ENCODE measurements at regions not wholly inside any gene's neighbourhood (a gene's known extent, or its start where the extent isn't known, plus 50 kb on each side); places are given as distances from the start of the nearest gene placed in this dataset.

GRCh38 chr3:111303760-111304159, 232.1 kb downstream of the NECTIN3 start:
- TF ChIP-seq EZH2 (IDR thresholded peaks at IDR 0.05; ENCODE audit: low read length) (no peak), CTCF (optimal IDR thresholded peaks at IDR 0.05 in 1 of 3, IDR thresholded peaks at IDR 0.05 in 1 of 3, conservative IDR thresholded peaks at IDR 0.05 in 1 of 3; ENCODE audit: extremely low read depth in 1 of 3, insufficient read depth in 2 of 3, low read length in 3 of 3) (no peak)
- FAIRE-seq, result no peak
- no peaks in the 10 kb centered on the region for H3K79me2 ChIP-seq (ENCODE audit: control insufficient read depth, insufficient read depth, low read length)
- H3K36me3 ChIP-seq (ENCODE audit: control insufficient read depth in 2 of 2, extremely low read depth in 1 of 2, insufficient read depth in 2 of 2, low read length in 2 of 2), result no peaks in the 10 kb centered on the region
- no peak overlapping the region for H2AFZ ChIP-seq (ENCODE audit: control insufficient read depth, low read length)
- H4K20me1 ChIP-seq (ENCODE audit: control insufficient read depth, extremely low read depth, insufficient read depth, low read length), result no peaks in the 10 kb centered on the region
- no peak overlapping the region for H3K4me2 ChIP-seq (ENCODE audit: control insufficient read depth, extremely low read depth, insufficient read depth, low read depth, low read length)
- H3K4me1 ChIP-seq (ENCODE audit: control insufficient read depth, extremely low read depth, insufficient read depth, low read length), result no peaks in the 10 kb centered on the region
- H3K27ac ChIP-seq (ENCODE audit: control insufficient read depth, insufficient read depth, low read length), result no peak overlapping the region
- H3K9me1 ChIP-seq (ENCODE audit: control insufficient read depth, extremely low read depth, insufficient read depth, low read length), result no peaks in the 10 kb centered on the region
- H3K9ac ChIP-seq (ENCODE audit: control insufficient read depth, extremely low read depth, insufficient read depth, low read length), result no peak overlapping the region
- no peak for DNase-seq (ENCODE audit: low read depth, low spot score)
- H3K4me3 ChIP-seq (ENCODE audit: control insufficient read depth in 2 of 3, extremely low read depth in 1 of 3, insufficient read depth in 2 of 3, low read depth in 1 of 3, low read length in 3 of 3), result no peak overlapping the region
- no peaks in the 10 kb centered on the region for H3K9me3 ChIP-seq (ENCODE audit: control insufficient read depth, low read depth, low read length)
- dilution Hi-C loops (cut with MboI; ENCODE audit: extremely low pct_ligation_motif_present, low sequenced_read_pairs), result no loop called here
- H3K27me3 ChIP-seq (ENCODE audit: control insufficient read depth, extremely low read depth, insufficient read depth, low read length), result no peaks in the 10 kb centered on the region

GRCh38 chr3:111307676-111308075, 234.3 kb upstream of the CD96 start:
- Histone ChIP-seq H3K9me1 (ENCODE audit: control insufficient read depth, extremely low read depth, insufficient read depth, low read length) (no peaks in the 10 kb centered on the region), H3K36me3 (ENCODE audit: control insufficient read depth in 2 of 2, extremely low read depth in 1 of 2, insufficient read depth in 2 of 2, low read length in 2 of 2) (no peaks in the 10 kb centered on the region), H3K4me1 (ENCODE audit: control insufficient read depth, extremely low read depth, insufficient read depth, low read length) (no peaks in the 10 kb centered on the region), H4K20me1 (ENCODE audit: control insufficient read depth, extremely low read depth, insufficient read depth, low read length) (no peaks in the 10 kb centered on the region), H3K79me2 (ENCODE audit: control insufficient read depth, insufficient read depth, low read length) (no peaks in the 10 kb centered on the region), H3K9ac (ENCODE audit: control insufficient read depth, extremely low read depth, insufficient read depth, low read length) (no peak overlapping the region), H3K27ac (ENCODE audit: control insufficient read depth, insufficient read depth, low read length) (no peak overlapping the region), H3K27me3 (ENCODE audit: control insufficient read depth, extremely low read depth, insufficient read depth, low read length) (no peaks in the 10 kb centered on the region), H3K9me3 (ENCODE audit: control insufficient read depth, low read depth, low read length) (no peaks in the 10 kb centered on the region), H2AFZ (ENCODE audit: control insufficient read depth, low read length) (no peak overlapping the region), H3K4me2 (ENCODE audit: control insufficient read depth, extremely low read depth, insufficient read depth, low read depth, low read length) (no peak overlapping the region), H3K4me3 (ENCODE audit: control insufficient read depth in 2 of 3, extremely low read depth in 1 of 3, insufficient read depth in 2 of 3, low read depth in 1 of 3, low read length in 3 of 3) (no peak overlapping the region)
- no peak for TF ChIP-seq CTCF (optimal IDR thresholded peaks at IDR 0.05 in 1 of 3, IDR thresholded peaks at IDR 0.05 in 1 of 3, conservative IDR thresholded peaks at IDR 0.05 in 1 of 3; ENCODE audit: extremely low read depth in 1 of 3, insufficient read depth in 2 of 3, low read length in 3 of 3)
- no peak for TF ChIP-seq EZH2 (IDR thresholded peaks at IDR 0.05; ENCODE audit: low read length)
- DNase-seq (ENCODE audit: low read depth, low spot score) (no peak), FAIRE-seq (no peak)
- dilution Hi-C loops (cut with MboI; ENCODE audit: extremely low pct_ligation_motif_present, low sequenced_read_pairs), result no loop called here
